Breast epithelium (tissue), 3 donors: ENCODE measurements at regions not wholly inside any gene's neighbourhood (a gene's known extent, or its start where the extent isn't known, plus 50 kb on each side); places are given as distances from the start of the nearest gene placed in this dataset.

Experiments used
- POLR2A ChIP-seq: fragments of 450-650 bp; IDR thresholded peaks from one replicate; pipeline ENCODE4 v1.6.1; 2016; ENCODE audit warnings: antibody characterized with exemption, mild to moderate bottlenecking, moderate library complexity
- POLR2AphosphoS5 ChIP-seq, 3 donors: sonication (generic); formaldehyde crosslinking; IDR thresholded peaks; one replicate each; pipeline ENCODE4 v1.6.1; 2017; ENCODE audit warnings: antibody characterized with exemption in 3 of 3
- TF ChIP-seq, protein P1 (sequence below), 3 donors: fragments of 450-650 bp; IDR thresholded peaks; one replicate each; pipeline ENCODE4 v1.5.1; 2016 to 2017; ENCODE audit warnings: antibody characterized with exemption in 3 of 3, mild to moderate bottlenecking in 3 of 3, moderate library complexity in 3 of 3

DNA sequence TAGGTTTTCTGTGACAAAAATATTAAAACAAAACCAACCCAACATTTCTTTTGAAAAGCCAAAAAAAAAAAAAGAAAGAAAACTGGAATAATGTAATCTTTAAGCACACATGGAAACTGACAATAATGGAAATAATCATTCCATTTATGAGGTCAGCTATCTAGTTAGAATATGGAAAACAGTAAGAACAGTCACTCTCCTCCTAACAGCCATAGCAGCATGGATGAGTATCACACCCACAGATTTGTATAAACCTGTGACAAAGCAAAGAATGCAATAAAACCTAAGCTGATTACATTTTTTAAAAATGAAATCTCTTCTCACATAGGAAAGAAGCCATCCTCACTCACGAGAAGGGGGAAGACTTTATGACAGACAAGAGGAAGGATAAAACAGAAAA, 437.8 kb downstream of the NYAP2 start:
- no peak for TF ChIP-seq POLR2A
- no peak for TF ChIP-seq POLR2AphosphoS5 (IDR thresholded peaks at IDR 0.05)
- TF ChIP-seq, protein P1, sequence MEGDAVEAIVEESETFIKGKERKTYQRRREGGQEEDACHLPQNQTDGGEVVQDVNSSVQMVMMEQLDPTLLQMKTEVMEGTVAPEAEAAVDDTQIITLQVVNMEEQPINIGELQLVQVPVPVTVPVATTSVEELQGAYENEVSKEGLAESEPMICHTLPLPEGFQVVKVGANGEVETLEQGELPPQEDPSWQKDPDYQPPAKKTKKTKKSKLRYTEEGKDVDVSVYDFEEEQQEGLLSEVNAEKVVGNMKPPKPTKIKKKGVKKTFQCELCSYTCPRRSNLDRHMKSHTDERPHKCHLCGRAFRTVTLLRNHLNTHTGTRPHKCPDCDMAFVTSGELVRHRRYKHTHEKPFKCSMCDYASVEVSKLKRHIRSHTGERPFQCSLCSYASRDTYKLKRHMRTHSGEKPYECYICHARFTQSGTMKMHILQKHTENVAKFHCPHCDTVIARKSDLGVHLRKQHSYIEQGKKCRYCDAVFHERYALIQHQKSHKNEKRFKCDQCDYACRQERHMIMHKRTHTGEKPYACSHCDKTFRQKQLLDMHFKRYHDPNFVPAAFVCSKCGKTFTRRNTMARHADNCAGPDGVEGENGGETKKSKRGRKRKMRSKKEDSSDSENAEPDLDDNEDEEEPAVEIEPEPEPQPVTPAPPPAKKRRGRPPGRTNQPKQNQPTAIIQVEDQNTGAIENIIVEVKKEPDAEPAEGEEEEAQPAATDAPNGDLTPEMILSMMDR (IDR thresholded peaks at IDR 0.05): no peak
